ENCODE measurements at regions not wholly inside any gene's neighbourhood (a gene's known extent, or its start where the extent isn't known, plus 50 kb on each side); places are given as distances from the start of the nearest gene placed in this dataset.

DNA sequence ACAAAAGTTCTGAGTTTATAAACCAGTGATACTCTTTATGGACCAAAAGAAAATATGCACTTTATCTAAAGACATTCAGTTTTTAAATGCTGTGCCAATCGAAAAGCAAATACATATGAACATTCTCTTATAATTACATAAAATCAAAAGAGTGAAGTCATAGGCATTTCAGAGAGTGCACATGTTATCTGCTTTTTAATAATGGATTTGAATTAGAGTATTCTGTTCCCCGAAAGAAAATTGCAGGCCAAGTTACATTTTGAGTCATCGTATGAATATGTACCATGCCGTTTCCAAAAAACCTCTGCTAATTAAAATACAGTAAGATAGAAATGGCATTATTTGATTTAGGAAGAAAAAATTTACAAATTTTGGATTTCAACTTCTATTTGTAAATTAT lies 565.7 kb downstream of the ZEB2 start:
- no peak for TF ChIP-seq POLR2AphosphoS5 (IDR thresholded peaks at IDR 0.05)
- TF ChIP-seq POLR2A (IDR thresholded peaks at IDR 0.05): no peak
- TF ChIP-seq, protein P1, sequence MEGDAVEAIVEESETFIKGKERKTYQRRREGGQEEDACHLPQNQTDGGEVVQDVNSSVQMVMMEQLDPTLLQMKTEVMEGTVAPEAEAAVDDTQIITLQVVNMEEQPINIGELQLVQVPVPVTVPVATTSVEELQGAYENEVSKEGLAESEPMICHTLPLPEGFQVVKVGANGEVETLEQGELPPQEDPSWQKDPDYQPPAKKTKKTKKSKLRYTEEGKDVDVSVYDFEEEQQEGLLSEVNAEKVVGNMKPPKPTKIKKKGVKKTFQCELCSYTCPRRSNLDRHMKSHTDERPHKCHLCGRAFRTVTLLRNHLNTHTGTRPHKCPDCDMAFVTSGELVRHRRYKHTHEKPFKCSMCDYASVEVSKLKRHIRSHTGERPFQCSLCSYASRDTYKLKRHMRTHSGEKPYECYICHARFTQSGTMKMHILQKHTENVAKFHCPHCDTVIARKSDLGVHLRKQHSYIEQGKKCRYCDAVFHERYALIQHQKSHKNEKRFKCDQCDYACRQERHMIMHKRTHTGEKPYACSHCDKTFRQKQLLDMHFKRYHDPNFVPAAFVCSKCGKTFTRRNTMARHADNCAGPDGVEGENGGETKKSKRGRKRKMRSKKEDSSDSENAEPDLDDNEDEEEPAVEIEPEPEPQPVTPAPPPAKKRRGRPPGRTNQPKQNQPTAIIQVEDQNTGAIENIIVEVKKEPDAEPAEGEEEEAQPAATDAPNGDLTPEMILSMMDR (IDR thresholded peaks at IDR 0.05 in 8 of 11, conservative IDR thresholded peaks at IDR 0.05 in 3 of 11): no peak

All from spleen (tissue), 7 donors.